ENCODE measurements at regions not wholly inside any gene's neighbourhood (a gene's known extent, or its start where the extent isn't known, plus 50 kb on each side); places are given as distances from the start of the nearest gene placed in this dataset.

GRCh38 chr1:95409276-95409675, 175.3 kb downstream of the RWDD3 start:
- DNase-seq (ENCODE audit: low spot score): no peak
- Mint-ChIP-seq H3K9me3 (no peaks in the 10 kb centered on the region), H3K36me3 (ENCODE audit: low read depth) (no peaks in the 10 kb centered on the region), H3K4me1 (ENCODE audit: low read depth) (no peaks in the 10 kb centered on the region), H3K4me3 (ENCODE audit: low read depth) (no peak overlapping the region), H3K27me3 (ENCODE audit: low read depth) (no peaks in the 10 kb centered on the region), H3K27ac (no peak overlapping the region)
- intact Hi-C loops (cut with micrococcal nuclease): no loop called here

GRCh38 chr1:95409901-95410300, 175.9 kb downstream of the RWDD3 start:
- Mint-ChIP-seq H3K9me3 (no peaks in the 10 kb centered on the region), H3K4me1 (ENCODE audit: low read depth) (no peaks in the 10 kb centered on the region), H3K27me3 (ENCODE audit: low read depth) (no peaks in the 10 kb centered on the region), H3K27ac (no peak overlapping the region), H3K4me3 (ENCODE audit: low read depth) (no peak overlapping the region), H3K36me3 (ENCODE audit: low read depth) (no peaks in the 10 kb centered on the region)
- DNase-seq (ENCODE audit: low spot score): no peak
- intact Hi-C loops (cut with micrococcal nuclease): no loop called here

- no peak overlapping the region for H3K27ac Mint-ChIP-seq
- no peaks in the 10 kb centered on the region for H3K27me3 Mint-ChIP-seq (ENCODE audit: low read depth)
- no peaks in the 10 kb centered on the region for H3K36me3 Mint-ChIP-seq (ENCODE audit: low read depth)
- no peaks in the 10 kb centered on the region for H3K9me3 Mint-ChIP-seq
- no peak overlapping the region for H3K4me3 Mint-ChIP-seq (ENCODE audit: low read depth)
- no peak for DNase-seq (ENCODE audit: low spot score)
- intact Hi-C loops (cut with micrococcal nuclease): no loop called here
- no peaks in the 10 kb centered on the region for H3K4me1 Mint-ChIP-seq (ENCODE audit: low read depth)
Observed at GRCh38 chr1:95415146-95415545, 181.1 kb downstream of the RWDD3 start.

- no peaks in the 10 kb centered on the region for H3K27me3 Mint-ChIP-seq (ENCODE audit: low read depth)
- no peak for DNase-seq (ENCODE audit: low spot score)
Observed at GRCh38 chr1:95426772-95427171, 192.8 kb downstream of the RWDD3 start.

DNA sequence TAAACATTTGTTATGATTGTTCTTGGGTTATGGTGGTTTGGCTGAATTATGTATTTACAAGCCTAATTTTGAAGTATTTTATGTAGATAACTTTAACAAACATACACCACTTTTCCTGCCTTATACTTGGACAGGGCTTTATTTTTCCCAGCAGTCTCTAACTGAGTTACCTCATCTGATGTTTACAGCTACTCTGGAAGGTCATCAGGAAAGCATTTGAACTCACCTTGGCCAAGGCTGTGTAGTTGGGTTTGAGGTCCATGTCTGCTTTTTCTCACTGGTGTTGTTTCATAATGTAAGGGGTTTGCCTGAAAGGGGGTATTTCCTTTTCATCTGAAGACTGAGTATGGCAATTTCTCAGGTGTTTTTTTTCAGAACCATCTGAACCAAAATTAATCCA, 193.5 kb downstream of the RWDD3 start:
- H3K27ac Mint-ChIP-seq: no peak overlapping the region
- H3K36me3 Mint-ChIP-seq (ENCODE audit: low read depth): no peaks in the 10 kb centered on the region
- H3K4me3 Mint-ChIP-seq (ENCODE audit: low read depth): no peak overlapping the region
- intact Hi-C loops (cut with micrococcal nuclease): no loop called here
- H3K27me3 Mint-ChIP-seq (ENCODE audit: low read depth): no peaks in the 10 kb centered on the region
- DNase-seq (ENCODE audit: low spot score): no peak
- no peaks in the 10 kb centered on the region for H3K4me1 Mint-ChIP-seq (ENCODE audit: low read depth)
- no peaks in the 10 kb centered on the region for H3K9me3 Mint-ChIP-seq

More at GRCh38 chr1:95426772-95427171, 192.8 kb downstream of the RWDD3 start:
- Mint-ChIP-seq H3K9me3 (no peaks in the 10 kb centered on the region), H3K36me3 (ENCODE audit: low read depth) (no peaks in the 10 kb centered on the region), H3K4me3 (ENCODE audit: low read depth) (no peak overlapping the region), H3K4me1 (ENCODE audit: low read depth) (no peaks in the 10 kb centered on the region), H3K27ac (no peak overlapping the region)
- intact Hi-C loops (cut with micrococcal nuclease): no loop called here

DNA sequence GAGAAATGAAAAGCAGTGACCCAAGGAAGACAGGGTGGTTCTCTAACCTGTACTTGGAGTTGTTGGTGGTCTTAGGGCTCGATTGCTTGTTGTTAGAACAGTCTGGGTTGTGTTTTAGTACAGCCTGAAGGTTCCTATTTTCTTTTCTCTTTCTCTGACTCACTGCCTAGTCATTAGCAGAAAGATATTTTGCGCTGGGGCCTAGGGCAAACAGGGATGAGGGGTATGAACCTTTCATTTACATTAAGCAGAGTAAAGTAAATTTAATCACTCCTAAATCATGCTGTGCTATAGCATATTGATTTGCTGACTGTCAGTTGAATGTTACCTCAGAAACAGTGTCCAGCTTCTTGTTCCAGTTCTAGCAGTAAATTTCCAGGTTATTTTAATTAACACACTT, 197.2 kb downstream of the RWDD3 start:
- Mint-ChIP-seq H3K36me3 (ENCODE audit: low read depth) (no peaks in the 10 kb centered on the region), H3K27ac (no peak overlapping the region), H3K27me3 (ENCODE audit: low read depth) (no peaks in the 10 kb centered on the region), H3K9me3 (no peaks in the 10 kb centered on the region), H3K4me1 (ENCODE audit: low read depth) (no peaks in the 10 kb centered on the region), H3K4me3 (ENCODE audit: low read depth) (no peak overlapping the region)
- intact Hi-C loops (cut with micrococcal nuclease): no loop called here
- DNase-seq (ENCODE audit: low spot score): no peak

GRCh38 chr1:95435611-95436010, 201.6 kb downstream of the RWDD3 start:
- Mint-ChIP-seq H3K27me3 (ENCODE audit: low read depth) (no peaks in the 10 kb centered on the region), H3K36me3 (ENCODE audit: low read depth) (no peaks in the 10 kb centered on the region), H3K4me1 (ENCODE audit: low read depth) (no peaks in the 10 kb centered on the region), H3K9me3 (no peaks in the 10 kb centered on the region), H3K4me3 (ENCODE audit: low read depth) (no peak overlapping the region), H3K27ac (no peak overlapping the region)
- intact Hi-C loops (cut with micrococcal nuclease): no loop called here
- DNase-seq (ENCODE audit: low spot score): no peak

DNA sequence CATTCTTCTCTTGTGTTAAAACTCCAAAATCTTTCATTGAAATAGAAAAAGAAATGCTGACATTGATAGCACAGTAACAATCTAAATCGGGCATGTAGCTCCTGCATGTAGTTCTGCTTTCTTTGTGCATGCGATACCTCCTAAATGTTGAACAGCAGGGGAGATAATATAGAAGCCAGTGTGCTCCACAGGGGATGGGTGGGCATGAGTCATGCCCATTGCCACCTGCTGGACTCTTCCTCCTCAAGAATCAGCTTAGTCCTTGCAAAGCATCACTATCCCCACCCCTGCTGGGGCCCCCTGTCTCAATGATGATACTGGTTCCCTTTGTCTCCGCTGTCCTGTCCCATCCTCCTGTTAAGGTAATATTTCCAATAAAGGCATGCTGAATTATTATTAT, 203.0 kb downstream of the RWDD3 start:
- no peaks in the 10 kb centered on the region for H3K9me3 Mint-ChIP-seq
- H3K4me3 Mint-ChIP-seq (ENCODE audit: low read depth): no peak overlapping the region
- intact Hi-C loops (cut with micrococcal nuclease): no loop called here
- DNase-seq (ENCODE audit: low spot score): no peak
- H3K36me3 Mint-ChIP-seq (ENCODE audit: low read depth): no peaks in the 10 kb centered on the region
- H3K27me3 Mint-ChIP-seq (ENCODE audit: low read depth): no peaks in the 10 kb centered on the region
- no peaks in the 10 kb centered on the region for H3K4me1 Mint-ChIP-seq (ENCODE audit: low read depth)
- no peak overlapping the region for H3K27ac Mint-ChIP-seq

GRCh38 chr1:95437781-95438180, 203.8 kb downstream of the RWDD3 start:
- intact Hi-C loops (cut with micrococcal nuclease): no loop called here
- Mint-ChIP-seq H3K4me1 (ENCODE audit: low read depth) (no peaks in the 10 kb centered on the region), H3K27me3 (ENCODE audit: low read depth) (no peaks in the 10 kb centered on the region), H3K27ac (no peak overlapping the region), H3K4me3 (ENCODE audit: low read depth) (no peak overlapping the region), H3K36me3 (ENCODE audit: low read depth) (no peaks in the 10 kb centered on the region), H3K9me3 (no peaks in the 10 kb centered on the region)
- no peak for DNase-seq (ENCODE audit: low spot score)

GRCh38 chr1:95438218-95438948, 204.4 kb downstream of the RWDD3 start:
- no peak overlapping the region for H3K4me3 Mint-ChIP-seq (ENCODE audit: low read depth)
- no peaks in the 10 kb centered on the region for H3K9me3 Mint-ChIP-seq
- no peaks in the 10 kb centered on the region for H3K36me3 Mint-ChIP-seq (ENCODE audit: low read depth)
- no peak for DNase-seq (ENCODE audit: low spot score)
- H3K27ac Mint-ChIP-seq: no peak overlapping the region
- no peaks in the 10 kb centered on the region for H3K27me3 Mint-ChIP-seq (ENCODE audit: low read depth)
- intact Hi-C loops (cut with micrococcal nuclease): no loop called here
- H3K4me1 Mint-ChIP-seq (ENCODE audit: low read depth): no peaks in the 10 kb centered on the region

- no peak overlapping the region for H3K27ac Mint-ChIP-seq
- H3K36me3 Mint-ChIP-seq (ENCODE audit: low read depth): no peaks in the 10 kb centered on the region
- DNase-seq (ENCODE audit: low spot score): no peak
- intact Hi-C loops (cut with micrococcal nuclease): no loop called here
- H3K4me1 Mint-ChIP-seq (ENCODE audit: low read depth): no peaks in the 10 kb centered on the region
- no peak overlapping the region for H3K4me3 Mint-ChIP-seq (ENCODE audit: low read depth)
- H3K9me3 Mint-ChIP-seq: no peaks in the 10 kb centered on the region
- H3K27me3 Mint-ChIP-seq (ENCODE audit: low read depth): no peaks in the 10 kb centered on the region
Observed at GRCh38 chr1:95440511-95440910, 206.5 kb downstream of the RWDD3 start.

- DNase-seq (ENCODE audit: low spot score): no peak
- no peaks in the 10 kb centered on the region for H3K27me3 Mint-ChIP-seq (ENCODE audit: low read depth)
- H3K4me1 Mint-ChIP-seq (ENCODE audit: low read depth): no peaks in the 10 kb centered on the region
- H3K36me3 Mint-ChIP-seq (ENCODE audit: low read depth): no peaks in the 10 kb centered on the region
- no peak overlapping the region for H3K27ac Mint-ChIP-seq
- H3K9me3 Mint-ChIP-seq: peaks cover 8% of the 10 kb centered on the region
- no peak overlapping the region for H3K4me3 Mint-ChIP-seq (ENCODE audit: low read depth)
- intact Hi-C loops (cut with micrococcal nuclease): no loop called here
Observed at GRCh38 chr1:95449516-95449915, 215.5 kb downstream of the RWDD3 start.

GRCh38 chr1:95451054-95451453, 217.0 kb downstream of the RWDD3 start:
- Mint-ChIP-seq H3K27ac (no peak overlapping the region), H3K4me3 (ENCODE audit: low read depth) (no peak overlapping the region), H3K4me1 (ENCODE audit: low read depth) (no peaks in the 10 kb centered on the region), H3K36me3 (ENCODE audit: low read depth) (no peaks in the 10 kb centered on the region), H3K9me3 (peaks cover 15% of the 10 kb centered on the region), H3K27me3 (ENCODE audit: low read depth) (no peaks in the 10 kb centered on the region)
- DNase-seq (ENCODE audit: low spot score): no peak
- intact Hi-C loops (cut with micrococcal nuclease): no loop called here

- Mint-ChIP-seq H3K4me3 (ENCODE audit: low read depth) (no peak overlapping the region), H3K27me3 (ENCODE audit: low read depth) (no peaks in the 10 kb centered on the region), H3K27ac (no peak overlapping the region)
Observed at GRCh38 chr1:95451904-95452303, 217.9 kb downstream of the RWDD3 start.

More at GRCh38 chr1:95451904-95452303, 217.9 kb downstream of the RWDD3 start:
- intact Hi-C loops (cut with micrococcal nuclease): no loop called here
- Mint-ChIP-seq H3K4me1 (ENCODE audit: low read depth) (no peaks in the 10 kb centered on the region), H3K9me3 (peaks cover 18% of the 10 kb centered on the region), H3K36me3 (ENCODE audit: low read depth) (no peaks in the 10 kb centered on the region)
- DNase-seq (ENCODE audit: low spot score): no peak

Data from activated T-helper 2 cell treated with anti-CD3 and anti-CD28 coated beads, Interferon-gamma antibody, Interleukin-2, Interleukin-4, amounts not matched to agents 10 μg/mL and 5 μg/mL and 100 μg/mL, durations not matched to agents 14 hours and 24 hours and 36 hours (primary cell).